Activated effector memory CD4-positive, alpha-beta T cell treated with Interleukin-2 at 50 U/mL for 16 hours (primary cell): ENCODE measurements at regions not wholly inside any gene's neighbourhood (a gene's known extent, or its start where the extent isn't known, plus 50 kb on each side); places are given as distances from the start of the nearest gene placed in this dataset.
"Not testable (repeated sequence)": the region's sequence is repeated elsewhere in the genome, so short reads cannot be mapped to it uniquely, and the experiment has no call there.

Source experiments
- DNase-seq: peaks from one replicate; pipeline ENCODE4 v3.0.0-alpha.2; 2020

- DNase-seq = no peak
These were observed 388.5 kb upstream of the UBE2E3 start for GRCh38 chr2:180591947-180592346.

GRCh38 chr2:180591093-180591781, 389.2 kb upstream of the UBE2E3 start:
- DNase-seq = peak; percentile 14

- no peak for DNase-seq
These were observed 396.8 kb upstream of the UBE2E3 start for GRCh38 chr2:180583441-180584140.

- no peak for DNase-seq
These were observed 401.0 kb upstream of the UBE2E3 start for GRCh38 chr2:180579388-180579787.

- DNase-seq = no peak
These were observed 402.0 kb upstream of the UBE2E3 start for GRCh38 chr2:180578441-180578840.

- DNase-seq = no peak
These were observed 402.8 kb upstream of the UBE2E3 start for GRCh38 chr2:180577567-180577966.

GRCh38 chr2:180573951-180574350, 406.5 kb upstream of the UBE2E3 start:
- DNase-seq = no peak

GRCh38 chr2:180572346-180572745, 408.1 kb upstream of the UBE2E3 start:
- no peak for DNase-seq

- DNase-seq = no peak
These were observed 408.8 kb upstream of the UBE2E3 start for GRCh38 chr2:180571559-180571958.

GRCh38 chr2:180570864-180571263, 409.5 kb upstream of the UBE2E3 start:
- no peak for DNase-seq

- no peak for DNase-seq
These were observed 416.4 kb upstream of the UBE2E3 start for GRCh38 chr2:180564051-180564450.

- DNase-seq = no peak
These were observed 418.0 kb upstream of the UBE2E3 start for GRCh38 chr2:180562378-180562777.

GRCh38 chr2:180559771-180560170, 420.6 kb upstream of the UBE2E3 start:
- DNase-seq = no peak

GRCh38 chr2:180559038-180559437, 421.4 kb upstream of the UBE2E3 start:
- DNase-seq = no peak

- DNase-seq = no peak
These were observed 424.9 kb upstream of the UBE2E3 start for GRCh38 chr2:180555391-180555965.

GRCh38 chr2:180554330-180554729, 426.1 kb upstream of the UBE2E3 start:
- DNase-seq = no peak

GRCh38 chr2:180553094-180553715, 427.2 kb upstream of the UBE2E3 start:
- no peak for DNase-seq

- no peak for DNase-seq
These were observed 437.9 kb upstream of the UBE2E3 start for GRCh38 chr2:180542511-180542910.

- DNase-seq = no peak
These were observed 439.6 kb upstream of the UBE2E3 start for GRCh38 chr2:180540761-180541160.

GRCh38 chr2:180539541-180539940, 440.9 kb upstream of the UBE2E3 start:
- no peak for DNase-seq

GRCh38 chr2:180535289-180535688, 445.1 kb upstream of the UBE2E3 start:
- DNase-seq = no peak

- DNase-seq = not testable (repeated sequence)
These were observed 448.6 kb upstream of the UBE2E3 start for GRCh38 chr2:180531787-180532186.

GRCh38 chr2:180524499-180524898, 455.9 kb upstream of the UBE2E3 start:
- DNase-seq = no peak
